KG1 (cell line): ENCODE measurements at regions not wholly inside any gene's neighbourhood (a gene's known extent, or its start where the extent isn't known, plus 50 kb on each side); places are given as distances from the start of the nearest gene placed in this dataset.

Experiments
- DNase-seq: peaks from one replicate; lab custom pipeline; 2025; lab: John Stamatoyannopoulos, UW

GRCh38 chr18:45435810-45436209, 179.5 kb upstream of the SLC14A2 start:
- no peak for DNase-seq

DNA sequence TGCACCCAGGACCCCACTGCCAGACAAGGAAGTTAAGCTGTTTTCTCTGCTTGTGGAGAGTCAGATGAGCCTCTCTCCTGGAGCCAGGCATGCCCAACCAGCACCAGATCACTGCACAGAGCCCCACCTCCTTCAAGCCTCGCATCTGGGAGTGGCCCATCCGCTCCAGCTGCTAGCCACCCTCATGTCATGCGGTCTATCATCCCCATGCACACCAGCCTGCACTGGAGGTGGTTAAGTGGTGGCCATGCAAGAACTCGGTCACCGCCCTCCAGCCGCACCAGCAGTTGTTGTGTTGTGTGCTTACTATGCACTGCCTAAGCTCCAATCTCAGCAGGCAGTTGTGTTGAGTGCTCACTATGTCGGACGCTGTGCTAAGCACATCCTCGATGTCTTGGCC, 177.9 kb upstream of the SLC14A2 start:
- DNase-seq: no peak

- DNase-seq: no peak
These were observed 175.2 kb upstream of the SLC14A2 start for GRCh38 chr18:45439851-45440645.

- no peak for DNase-seq
These were observed 174.0 kb upstream of the SLC14A2 start for GRCh38 chr18:45441110-45441847.

- DNase-seq: no peak
These were observed 171.2 kb upstream of the SLC14A2 start for GRCh38 chr18:45444040-45444439.

GRCh38 chr18:45447355-45448265, 167.7 kb upstream of the SLC14A2 start:
- no peak for DNase-seq

- DNase-seq: no peak
These were observed 166.4 kb upstream of the SLC14A2 start for GRCh38 chr18:45448871-45449270.

DNA sequence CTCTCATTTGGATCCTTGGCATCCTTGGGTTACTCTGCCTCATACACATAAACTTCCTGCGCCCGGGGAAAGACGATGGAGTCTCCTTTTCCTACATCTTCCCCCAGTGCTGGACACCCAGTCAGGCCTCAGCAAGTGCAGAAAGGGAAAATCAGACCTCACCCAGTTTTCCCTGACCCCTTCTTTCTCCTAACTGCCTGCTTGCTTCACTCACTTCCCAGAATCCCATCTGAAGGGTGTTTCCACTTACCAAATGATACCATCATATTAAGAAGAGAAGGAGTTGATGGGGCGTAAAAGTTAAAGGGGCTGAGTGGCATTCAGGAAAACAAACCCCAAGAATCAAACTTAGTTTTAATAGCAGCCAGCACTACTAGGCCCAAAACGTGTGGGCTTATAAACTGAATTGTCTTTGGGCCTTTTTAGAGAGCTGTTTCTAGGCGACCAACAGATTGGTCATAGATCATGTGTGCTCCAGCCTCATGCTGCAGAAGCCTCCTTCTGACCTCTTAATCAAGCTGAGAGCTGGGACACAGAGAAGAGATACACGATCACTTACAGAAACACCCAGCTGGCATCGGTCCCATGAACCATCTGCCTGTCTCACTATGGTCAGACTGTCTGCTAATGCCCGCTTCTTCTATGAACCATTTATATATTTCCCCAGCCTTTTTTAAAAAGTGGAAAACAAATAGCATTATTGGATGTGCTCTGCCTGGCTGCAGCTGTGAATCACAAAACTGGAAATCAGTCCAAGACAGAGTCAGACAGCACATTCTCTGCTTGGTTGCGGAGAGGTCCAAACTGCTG, 165.7 kb upstream of the SLC14A2 start:
- no peak for DNase-seq

GRCh38 chr18:45456090-45457021, 158.9 kb upstream of the SLC14A2 start:
- no peak for DNase-seq

GRCh38 chr18:45458033-45458432, 157.2 kb upstream of the SLC14A2 start:
- no peak for DNase-seq

- no peak for DNase-seq
These were observed 153.1 kb upstream of the SLC14A2 start for GRCh38 chr18:45462179-45462578.

- no peak for DNase-seq
These were observed 151.8 kb upstream of the SLC14A2 start for GRCh38 chr18:45463451-45463850.

- DNase-seq: no peak
These were observed 150.7 kb upstream of the SLC14A2 start for GRCh38 chr18:45464619-45465018.

- DNase-seq: no peak
These were observed 148.0 kb upstream of the SLC14A2 start for GRCh38 chr18:45467293-45467692.

GRCh38 chr18:45467945-45468344, 147.3 kb upstream of the SLC14A2 start:
- DNase-seq: no peak

DNA sequence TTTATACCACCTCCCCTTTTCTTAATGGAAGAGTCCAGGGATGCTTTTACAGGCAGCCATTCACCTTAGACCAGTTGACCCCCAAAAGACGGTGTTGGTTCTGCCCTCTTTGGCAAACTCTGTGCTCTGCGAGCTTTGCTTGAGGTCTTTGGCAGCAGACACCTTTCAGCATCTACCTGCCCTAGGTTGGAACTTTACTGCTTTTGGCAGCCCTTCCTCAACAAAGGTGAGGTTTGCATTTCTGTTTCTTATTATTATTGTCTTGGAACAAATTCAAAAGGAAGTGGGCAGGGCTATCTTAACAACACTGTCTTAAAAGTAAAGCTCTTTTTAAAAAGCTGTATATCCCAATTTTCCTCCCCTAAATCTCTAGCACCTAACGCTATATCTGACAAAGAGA, 136.4 kb upstream of the SLC14A2 start:
- DNase-seq: no peak

DNA sequence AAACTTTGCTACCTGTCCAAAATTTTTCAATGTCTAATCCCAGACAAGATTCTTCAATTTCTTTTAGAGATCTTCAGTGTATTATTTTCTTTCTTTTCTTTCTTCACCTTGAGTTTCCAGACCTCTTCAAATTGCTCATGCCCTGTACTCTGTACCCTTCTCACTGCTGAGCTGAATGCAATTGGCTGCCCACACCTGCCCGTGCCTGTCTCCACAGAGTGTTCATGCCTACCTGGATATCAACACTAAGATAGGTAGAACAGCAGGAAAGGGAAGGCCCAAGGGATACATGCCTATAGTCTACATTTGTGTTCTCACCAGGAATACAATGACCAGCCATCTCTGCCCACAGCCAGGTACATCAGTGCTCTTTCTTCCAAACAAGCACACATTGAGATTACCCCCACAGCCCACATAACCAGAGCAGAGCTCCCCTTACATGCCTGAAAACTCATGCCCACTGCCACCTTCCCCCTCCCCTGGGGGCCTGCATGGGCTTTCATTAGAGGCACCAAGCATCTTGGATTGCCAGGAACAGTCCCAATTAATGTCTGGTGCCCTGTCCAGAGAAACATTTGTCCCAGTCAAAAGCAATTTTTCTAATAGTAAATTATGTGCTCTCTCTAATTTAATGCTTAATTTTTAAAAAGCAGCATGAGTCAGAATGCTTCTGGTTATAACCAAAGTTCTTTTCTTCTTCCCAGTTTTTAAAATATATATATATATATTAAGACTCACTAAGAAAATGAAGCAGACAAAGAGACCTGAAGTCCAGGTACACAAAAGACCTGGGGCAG, 134.9 kb upstream of the SLC14A2 start:
- DNase-seq: no peak

DNA sequence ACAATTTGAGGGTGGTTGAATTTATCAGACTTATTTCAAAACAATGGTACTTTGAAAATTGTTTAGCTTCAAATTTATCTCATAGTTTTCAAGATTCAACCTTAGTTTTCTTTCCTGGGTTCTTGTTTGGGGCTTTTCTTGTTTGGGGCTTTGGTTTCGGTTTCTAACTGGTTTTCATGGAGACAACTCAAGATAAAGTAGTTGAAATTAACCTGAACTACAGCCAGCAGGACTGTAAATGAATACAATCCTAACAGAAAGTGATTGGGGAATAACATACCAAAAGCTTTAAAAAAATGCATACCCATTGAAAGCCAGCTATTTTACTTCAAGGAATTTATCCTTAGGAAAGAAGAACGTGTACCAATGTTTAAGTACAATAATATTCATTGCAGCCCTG, 133.5 kb upstream of the SLC14A2 start:
- DNase-seq: no peak

DNA sequence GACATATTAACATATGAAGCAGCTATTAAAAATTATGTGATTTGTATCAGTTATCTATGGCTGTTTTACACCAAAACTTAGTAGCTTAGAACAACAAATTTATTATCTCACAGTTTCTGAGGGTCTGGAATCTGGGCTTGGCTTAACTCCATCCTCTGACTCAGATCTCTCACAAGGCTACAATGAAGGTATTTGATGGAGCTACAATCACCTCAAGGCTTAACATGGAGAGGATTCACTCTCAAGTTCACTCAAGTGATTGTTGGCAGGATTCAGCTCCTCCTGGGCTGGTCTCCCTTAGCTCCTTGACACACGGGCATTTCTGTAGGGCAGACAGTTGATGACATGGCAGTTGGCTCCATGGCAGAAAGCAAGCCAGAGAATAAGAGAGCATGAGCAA, 133.0 kb upstream of the SLC14A2 start:
- no peak for DNase-seq

DNA sequence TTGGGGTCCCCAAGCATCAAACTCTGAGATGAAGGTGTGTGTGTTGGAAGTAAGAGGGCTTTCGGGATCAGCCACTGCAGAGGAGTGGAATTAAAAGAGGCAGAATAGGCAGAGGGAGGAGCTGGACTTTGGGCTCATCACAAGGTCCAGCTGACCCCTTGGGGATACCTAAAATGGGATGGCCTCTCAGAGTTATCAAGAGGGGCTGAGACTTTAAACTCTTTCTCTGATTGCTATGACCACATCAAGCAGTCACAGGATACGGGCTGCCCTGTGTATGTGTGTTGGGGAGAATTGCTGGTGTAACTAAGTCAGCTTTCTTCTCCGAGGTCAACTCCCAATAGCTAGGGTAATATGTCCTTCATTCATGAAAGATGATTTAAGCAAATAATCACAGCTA, 127.7 kb upstream of the SLC14A2 start:
- DNase-seq: no peak
